Fibroblast of lung (primary cell): ENCODE measurements at regions not wholly inside any gene's neighbourhood (a gene's known extent, or its start where the extent isn't known, plus 50 kb on each side); places are given as distances from the start of the nearest gene placed in this dataset.

Experiments
- EZH2 ChIP-seq: IDR thresholded peaks from 2 replicates; pipeline ENCODE4 v1.5.1; 2012; ENCODE audit warnings: low read length, control low read depth, mild to moderate bottlenecking; ENCODE audit errors: missing control alignments
- TF ChIP-seq, protein P1 (sequence below), 2 donors: IDR thresholded peaks in 1 of 2; conservative IDR thresholded peaks in 1 of 2; 1 replicate in 1 of 2; 2 replicates in 1 of 2; pipeline ENCODE4 v1.5.1; 2011 to 2012; ENCODE audit warnings: low read length in 2 of 2, control low read depth in 1 of 2, inconsistent platforms in 1 of 2, low read depth in 1 of 2, mild to moderate bottlenecking in 1 of 2

GRCh38 chr1:199264911-199265310 is 626.1 kb downstream of the PTPRC start:
- TF ChIP-seq, protein P1, sequence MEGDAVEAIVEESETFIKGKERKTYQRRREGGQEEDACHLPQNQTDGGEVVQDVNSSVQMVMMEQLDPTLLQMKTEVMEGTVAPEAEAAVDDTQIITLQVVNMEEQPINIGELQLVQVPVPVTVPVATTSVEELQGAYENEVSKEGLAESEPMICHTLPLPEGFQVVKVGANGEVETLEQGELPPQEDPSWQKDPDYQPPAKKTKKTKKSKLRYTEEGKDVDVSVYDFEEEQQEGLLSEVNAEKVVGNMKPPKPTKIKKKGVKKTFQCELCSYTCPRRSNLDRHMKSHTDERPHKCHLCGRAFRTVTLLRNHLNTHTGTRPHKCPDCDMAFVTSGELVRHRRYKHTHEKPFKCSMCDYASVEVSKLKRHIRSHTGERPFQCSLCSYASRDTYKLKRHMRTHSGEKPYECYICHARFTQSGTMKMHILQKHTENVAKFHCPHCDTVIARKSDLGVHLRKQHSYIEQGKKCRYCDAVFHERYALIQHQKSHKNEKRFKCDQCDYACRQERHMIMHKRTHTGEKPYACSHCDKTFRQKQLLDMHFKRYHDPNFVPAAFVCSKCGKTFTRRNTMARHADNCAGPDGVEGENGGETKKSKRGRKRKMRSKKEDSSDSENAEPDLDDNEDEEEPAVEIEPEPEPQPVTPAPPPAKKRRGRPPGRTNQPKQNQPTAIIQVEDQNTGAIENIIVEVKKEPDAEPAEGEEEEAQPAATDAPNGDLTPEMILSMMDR (conservative IDR thresholded peaks at IDR 0.05 in 1 of 2, IDR thresholded peaks at IDR 0.05 in 1 of 2; ENCODE audit: low read depth in 1 of 2, low read length in 2 of 2), result no peak
- TF ChIP-seq EZH2, result no peak
